ENCODE measurements at regions not wholly inside any gene's neighbourhood (a gene's known extent, or its start where the extent isn't known, plus 50 kb on each side); places are given as distances from the start of the nearest gene placed in this dataset.

DNA sequence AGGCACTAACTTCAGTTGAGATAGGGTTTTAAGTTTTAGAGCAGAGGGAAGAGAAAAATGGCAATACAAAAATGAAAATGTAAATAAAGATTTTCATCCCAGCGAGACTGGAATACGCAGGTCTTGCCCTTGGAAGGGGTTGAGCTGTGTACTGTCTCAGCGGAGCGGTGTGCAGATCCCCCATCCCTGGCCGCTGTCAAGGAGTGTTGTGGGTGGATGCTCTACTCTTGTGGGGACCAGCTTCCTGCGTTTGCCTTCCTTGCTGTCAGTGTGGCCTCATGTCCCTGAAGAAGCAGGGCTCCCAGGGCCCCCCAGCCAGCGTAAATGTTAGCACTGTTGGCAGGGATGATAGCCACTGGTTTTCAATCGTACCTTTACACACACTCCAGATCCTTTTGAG, 249.7 kb upstream of the PITRM1 start:
- no peak for DNase-seq

- no peak for DNase-seq
Measured at GRCh38 chr10:3421537-3422257, 249.1 kb upstream of the PITRM1 start.

DNA sequence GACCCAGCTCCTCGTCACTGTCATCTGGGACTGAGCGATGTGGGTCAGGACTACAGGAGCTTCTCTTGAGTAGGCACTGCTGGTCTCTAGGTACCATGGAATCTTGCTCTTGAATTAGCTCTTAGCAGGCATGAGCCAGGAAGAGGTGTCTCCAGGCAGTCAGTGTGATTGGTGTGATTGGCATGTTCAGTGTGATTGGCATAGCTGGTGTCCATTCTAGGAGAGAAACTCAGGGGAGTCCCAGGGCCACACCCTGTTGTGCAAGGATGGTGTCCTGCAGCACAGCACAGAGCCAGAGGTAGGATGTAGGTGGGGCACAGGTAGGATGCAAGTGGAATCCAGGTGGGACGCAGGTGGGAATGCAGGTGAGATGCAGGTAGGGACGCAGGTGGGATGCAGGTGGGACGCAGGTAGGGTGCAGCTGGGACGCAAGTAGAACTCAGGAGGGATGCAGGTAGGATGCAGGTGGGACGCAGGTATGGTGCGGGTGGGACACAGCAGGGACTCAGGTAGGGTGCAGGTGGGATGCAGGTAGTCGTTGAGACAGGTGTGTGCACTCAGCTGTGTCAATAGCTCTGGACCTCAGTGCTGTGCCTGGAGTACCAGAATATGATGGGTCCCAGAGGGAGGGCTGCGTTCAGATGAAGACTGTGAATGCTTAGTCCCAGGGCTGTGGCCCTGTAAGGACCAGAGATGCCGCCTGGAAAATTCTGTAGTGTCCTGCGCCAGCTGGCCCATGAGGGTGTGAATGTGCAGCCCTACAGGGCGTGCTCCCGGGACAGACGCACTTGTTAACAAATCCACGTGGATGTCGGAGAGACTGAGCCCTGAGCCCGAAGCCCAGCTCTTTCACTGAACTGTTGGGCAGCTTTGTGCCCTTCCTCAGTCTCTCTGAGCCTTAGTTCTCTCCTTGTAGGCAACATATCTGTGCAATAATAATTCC, 248.2 kb upstream of the PITRM1 start:
- DNase-seq: no peak

DNA sequence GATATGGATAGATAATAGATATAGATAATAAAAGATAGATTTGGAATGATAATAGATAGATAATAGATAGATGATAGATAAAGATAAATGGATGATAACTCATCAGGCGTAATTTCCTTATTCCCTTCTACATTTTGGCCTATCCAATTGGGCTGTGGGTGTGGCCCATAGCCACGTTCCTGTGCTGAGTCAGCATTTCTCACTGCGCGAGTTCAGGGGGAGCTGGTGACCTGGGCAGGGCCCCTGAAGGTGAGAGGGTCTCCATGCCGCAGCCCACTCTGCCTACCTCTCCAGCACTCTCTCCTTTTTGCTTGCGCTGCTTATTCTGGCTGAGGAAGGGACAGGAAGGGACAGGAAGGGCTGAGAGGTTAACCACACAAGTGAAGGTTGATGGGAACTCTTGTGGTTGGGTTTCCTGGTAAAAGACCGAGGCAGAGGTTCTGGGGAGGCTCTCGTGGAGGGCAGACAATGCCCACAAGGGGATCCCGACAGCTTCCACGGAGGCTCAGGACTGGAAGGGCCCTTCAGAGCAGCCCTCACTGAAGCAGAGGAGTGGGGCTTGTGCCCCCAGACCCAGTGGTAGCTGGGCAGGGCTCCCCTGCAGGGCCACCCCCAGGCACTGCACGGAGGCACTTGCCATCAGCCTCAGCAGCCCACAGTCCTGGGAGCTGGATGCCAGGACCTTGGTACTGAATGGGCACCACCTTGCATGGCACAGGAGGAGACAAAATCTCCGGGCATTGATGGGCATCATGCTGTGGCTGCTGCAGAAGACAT, 247.3 kb upstream of the PITRM1 start:
- DNase-seq: no peak

- DNase-seq: no peak
Measured at GRCh38 chr10:3418926-3419325, 246.3 kb upstream of the PITRM1 start.

DNA sequence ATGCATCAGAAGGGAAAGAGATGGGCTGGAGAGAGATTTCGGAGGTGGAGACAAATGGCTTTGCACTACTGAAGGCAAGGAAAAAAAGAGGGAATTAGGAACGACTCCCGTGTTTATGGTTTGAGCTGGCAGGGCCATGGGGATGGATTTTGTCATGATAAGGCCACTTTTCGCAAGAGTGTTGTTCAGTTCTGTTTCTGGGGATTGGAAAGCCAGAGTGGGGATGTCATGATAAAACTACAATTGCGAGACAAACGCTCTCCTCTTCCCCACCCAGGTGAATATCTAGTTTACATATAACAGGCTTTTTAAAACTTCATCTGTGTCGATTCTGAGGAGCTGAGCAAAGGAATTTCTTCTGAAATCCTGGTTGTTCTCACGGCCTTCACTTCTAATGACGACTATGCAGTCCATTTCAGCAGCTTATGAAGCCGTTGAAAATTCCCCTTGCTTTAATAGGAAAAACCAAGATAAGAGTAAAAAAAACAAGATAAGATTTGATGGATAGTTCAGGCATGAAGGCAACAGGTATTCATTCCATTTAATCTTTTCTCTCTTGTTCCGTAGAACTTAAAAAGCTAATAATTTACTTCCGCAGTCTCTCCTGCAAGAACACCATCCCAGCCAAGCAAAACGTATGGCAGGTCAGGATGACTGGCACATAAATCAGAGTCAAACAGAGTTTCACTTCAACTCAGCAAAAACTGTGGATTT, 245.6 kb upstream of the PITRM1 start:
- no peak for DNase-seq

GRCh38 chr10:3417096-3417495, 244.5 kb upstream of the PITRM1 start:
- no peak for DNase-seq

DNA sequence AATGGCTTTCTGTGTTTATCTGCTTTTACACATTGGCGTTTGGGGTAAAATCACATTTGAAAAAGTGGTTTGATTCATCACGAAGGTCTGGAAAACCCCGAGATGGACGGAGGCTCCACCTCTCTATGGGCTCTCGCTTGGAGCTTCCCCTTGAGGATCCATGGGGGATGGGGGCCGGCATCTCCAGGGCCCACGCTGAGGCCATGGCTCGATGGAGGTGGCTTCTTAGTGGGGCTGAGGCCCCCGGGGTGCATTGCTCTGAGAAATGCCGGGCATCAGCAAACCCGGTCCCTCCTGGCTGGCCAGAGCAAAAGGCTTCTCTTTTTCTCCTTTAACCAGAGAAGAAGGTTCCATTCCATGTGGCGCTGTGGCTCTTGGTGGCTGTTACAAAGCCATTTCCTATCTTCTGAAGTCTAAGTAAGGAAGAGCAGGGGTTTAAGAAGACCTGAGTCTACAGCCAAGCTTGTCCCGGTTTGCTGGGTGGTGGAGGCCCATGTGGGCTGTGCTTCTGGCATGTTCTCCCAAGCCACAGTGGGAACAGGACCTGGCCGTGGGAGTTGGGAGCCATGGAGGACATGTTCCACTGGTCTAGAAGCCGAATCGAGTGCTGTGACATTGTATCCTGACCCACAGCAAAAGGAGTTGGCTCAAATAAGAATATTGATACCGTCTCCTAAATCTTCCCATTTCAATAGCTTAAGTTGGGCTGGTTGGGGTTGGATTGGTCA, 243.5 kb upstream of the PITRM1 start:
- DNase-seq: no peak

DNA sequence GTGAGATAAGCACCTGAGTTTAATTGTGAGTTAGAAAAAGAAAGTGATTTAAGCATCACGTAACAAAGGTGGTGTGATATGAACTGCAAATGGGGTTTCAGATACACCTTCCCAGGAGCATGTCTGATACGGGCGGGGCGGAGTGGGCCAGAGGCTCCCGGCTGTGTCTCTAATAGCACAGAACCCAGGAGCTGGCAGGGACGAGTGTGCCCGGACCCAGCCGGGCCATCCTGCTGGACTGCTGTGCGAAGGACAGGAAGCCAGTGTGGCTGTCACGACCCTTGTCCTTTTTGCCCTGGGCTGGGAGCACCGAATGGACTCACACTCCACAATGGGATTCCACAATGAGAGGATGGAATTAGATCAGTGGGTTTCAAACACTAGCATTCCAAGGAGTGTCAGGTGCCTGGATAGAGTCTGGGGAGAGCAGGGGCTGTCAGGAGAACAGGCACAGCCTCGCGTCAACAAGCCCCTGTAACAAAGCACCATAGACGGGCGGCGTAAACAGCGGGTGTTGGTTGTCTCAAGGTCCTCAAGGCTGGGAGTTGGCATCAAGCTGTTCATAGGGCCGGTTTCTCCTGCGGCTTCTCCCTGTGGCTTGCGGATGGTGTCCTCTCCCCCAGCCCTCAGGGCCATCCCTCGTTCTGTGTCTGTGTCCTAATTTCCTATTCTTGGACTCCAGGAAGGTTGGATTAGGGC, 242.6 kb upstream of the PITRM1 start:
- no peak for DNase-seq

GRCh38 chr10:3414667-3415023, 242.1 kb upstream of the PITRM1 start:
- DNase-seq: no peak

GRCh38 chr10:3413937-3414666, 241.5 kb upstream of the PITRM1 start:
- DNase-seq: no peak

GRCh38 chr10:3412646-3413045, 240.1 kb upstream of the PITRM1 start:
- DNase-seq: no peak

- DNase-seq: no peak
Measured at GRCh38 chr10:3412071-3412582, 239.5 kb upstream of the PITRM1 start.

- DNase-seq: no peak
Measured at GRCh38 chr10:3411044-3411443, 238.5 kb upstream of the PITRM1 start.

GRCh38 chr10:3409928-3410327, 237.3 kb upstream of the PITRM1 start:
- no peak for DNase-seq

DNA sequence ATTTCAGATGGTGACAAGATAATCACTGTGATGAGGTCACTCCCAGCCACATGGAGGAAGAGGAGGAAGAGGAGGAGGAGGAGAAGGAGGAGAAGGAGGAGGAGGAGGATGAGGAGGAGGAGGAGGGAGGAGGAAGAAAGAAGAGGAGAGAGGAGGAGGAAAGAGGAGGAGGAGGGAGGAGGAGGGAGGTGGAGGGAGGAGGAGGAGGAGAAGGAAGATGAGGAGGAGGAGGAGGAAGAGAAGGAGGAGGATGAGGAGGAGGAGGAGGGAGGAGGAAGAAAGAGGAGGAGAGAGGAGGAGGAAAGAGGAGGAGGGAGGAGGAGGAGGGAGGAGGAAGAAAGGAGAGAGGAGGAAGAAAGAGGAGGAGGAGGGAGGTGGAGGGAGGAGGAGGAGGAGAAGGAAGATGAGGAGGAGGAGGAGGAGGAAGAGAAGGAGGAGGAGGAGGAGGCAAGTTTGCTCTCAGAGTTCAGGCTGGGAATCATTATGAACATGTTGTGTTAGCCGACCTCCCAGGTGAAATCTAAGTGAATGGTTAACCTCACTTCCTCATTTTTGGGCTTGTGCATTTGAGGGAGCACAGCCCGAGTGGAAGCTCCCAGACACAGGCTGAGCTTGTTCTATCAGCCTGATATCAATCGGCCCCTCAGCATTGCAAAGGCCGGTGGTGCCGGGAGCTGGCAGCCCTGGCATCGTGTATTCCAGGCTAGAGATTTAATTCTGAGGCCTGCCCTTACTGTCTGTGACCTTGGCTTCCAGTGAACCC, 236.2 kb upstream of the PITRM1 start:
- no peak for DNase-seq

DNA sequence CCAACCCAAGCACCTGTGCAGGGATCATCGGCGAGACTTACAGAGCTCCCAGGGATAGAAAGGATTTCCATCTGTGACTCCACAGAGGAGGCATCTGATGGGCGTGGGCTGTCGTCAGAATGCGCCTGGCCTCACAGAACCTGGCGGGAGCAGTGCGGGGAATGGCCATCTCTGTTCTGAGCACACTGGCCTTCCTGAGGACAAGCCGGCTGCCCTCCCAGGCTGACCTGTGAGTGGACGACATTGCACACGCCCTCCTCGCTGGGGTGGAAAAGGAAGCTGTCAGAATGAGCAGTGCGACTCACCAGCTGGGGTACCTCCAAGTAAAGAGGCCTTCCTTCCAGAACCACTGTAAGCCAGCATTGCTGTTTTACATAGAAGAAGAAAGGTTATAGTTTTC, 234.6 kb upstream of the PITRM1 start:
- no peak for DNase-seq

GRCh38 chr10:3406556-3406955, 234.0 kb upstream of the PITRM1 start:
- DNase-seq: no peak

DNA sequence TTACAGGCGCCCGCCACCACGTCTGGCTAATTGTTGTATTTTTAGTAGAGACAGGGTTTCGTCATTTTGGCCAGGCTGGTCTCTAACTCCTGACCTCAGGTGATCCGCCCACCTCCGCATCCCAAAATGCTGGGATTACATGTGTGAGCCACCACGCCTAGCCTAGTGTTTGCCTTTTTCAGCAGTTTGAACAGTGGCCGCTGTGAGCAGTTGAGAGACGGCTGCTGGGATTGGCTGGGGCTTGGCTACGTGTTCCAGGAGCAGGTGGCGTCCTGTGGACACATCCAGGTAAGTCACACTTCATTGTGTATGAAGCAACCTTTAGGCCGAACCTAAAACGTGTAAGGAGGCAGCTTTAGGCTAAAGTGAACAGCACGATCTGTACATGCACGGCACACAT, 231.8 kb upstream of the PITRM1 start:
- no peak for DNase-seq
